ENCODE measurements at regions not wholly inside any gene's neighbourhood (a gene's known extent, or its start where the extent isn't known, plus 50 kb on each side); places are given as distances from the start of the nearest gene placed in this dataset.
"Not testable (repeated sequence)": the region's sequence is repeated elsewhere in the genome, so short reads cannot be mapped to it uniquely, and the experiment has no call there.

DNA sequence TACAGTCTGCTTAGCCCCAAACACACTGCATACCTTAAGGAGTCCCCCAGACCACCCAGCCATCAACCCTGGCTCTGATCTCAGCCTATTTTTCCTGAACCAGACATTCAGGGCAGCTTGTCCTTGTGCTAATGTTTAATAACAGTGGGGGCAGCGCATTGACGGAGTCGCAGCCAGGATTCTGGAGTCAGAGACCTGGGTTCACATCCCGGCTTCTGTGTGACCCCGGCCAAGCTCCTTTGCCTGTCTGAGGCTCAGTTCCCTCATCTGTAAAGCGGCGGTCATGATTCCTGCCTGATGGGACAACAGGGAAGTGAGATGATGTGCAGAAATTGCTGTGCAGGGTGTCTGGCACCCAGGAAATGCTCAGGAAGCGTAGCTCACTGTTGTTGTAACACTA is 63.1 kb downstream of the MATN1 start:
- TF ChIP-seq POLR2A (IDR thresholded peaks at IDR 0.05; ENCODE audit: low read depth) (no peak), POLR2AphosphoS5 (IDR thresholded peaks at IDR 0.05) (no peak), EP300 (IDR thresholded peaks at IDR 0.05) (no peak)
- TF ChIP-seq, protein P1, sequence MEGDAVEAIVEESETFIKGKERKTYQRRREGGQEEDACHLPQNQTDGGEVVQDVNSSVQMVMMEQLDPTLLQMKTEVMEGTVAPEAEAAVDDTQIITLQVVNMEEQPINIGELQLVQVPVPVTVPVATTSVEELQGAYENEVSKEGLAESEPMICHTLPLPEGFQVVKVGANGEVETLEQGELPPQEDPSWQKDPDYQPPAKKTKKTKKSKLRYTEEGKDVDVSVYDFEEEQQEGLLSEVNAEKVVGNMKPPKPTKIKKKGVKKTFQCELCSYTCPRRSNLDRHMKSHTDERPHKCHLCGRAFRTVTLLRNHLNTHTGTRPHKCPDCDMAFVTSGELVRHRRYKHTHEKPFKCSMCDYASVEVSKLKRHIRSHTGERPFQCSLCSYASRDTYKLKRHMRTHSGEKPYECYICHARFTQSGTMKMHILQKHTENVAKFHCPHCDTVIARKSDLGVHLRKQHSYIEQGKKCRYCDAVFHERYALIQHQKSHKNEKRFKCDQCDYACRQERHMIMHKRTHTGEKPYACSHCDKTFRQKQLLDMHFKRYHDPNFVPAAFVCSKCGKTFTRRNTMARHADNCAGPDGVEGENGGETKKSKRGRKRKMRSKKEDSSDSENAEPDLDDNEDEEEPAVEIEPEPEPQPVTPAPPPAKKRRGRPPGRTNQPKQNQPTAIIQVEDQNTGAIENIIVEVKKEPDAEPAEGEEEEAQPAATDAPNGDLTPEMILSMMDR (IDR thresholded peaks at IDR 0.05), result no peak
- DNase-seq (ENCODE audit: extremely low spot score), result no peak
- Histone ChIP-seq H3K27ac (replicated peaks in 1 of 4) (no peak overlapping the region), H3K36me3 (no peaks in the 10 kb centered on the region), H3K4me1 (no peaks in the 10 kb centered on the region), H3K4me3 (no peak overlapping the region), H3K27me3 (peaks cover 0 to 31% (median 3%) of the 10 kb centered on the region in 4 donors), H3K9me3 (no peaks in the 10 kb centered on the region)
- WGBS, result 77% methylated on average over 8 of the region's 8 CpGs
- intact Hi-C loops (cut with DNase I), result no loop called here

DNA sequence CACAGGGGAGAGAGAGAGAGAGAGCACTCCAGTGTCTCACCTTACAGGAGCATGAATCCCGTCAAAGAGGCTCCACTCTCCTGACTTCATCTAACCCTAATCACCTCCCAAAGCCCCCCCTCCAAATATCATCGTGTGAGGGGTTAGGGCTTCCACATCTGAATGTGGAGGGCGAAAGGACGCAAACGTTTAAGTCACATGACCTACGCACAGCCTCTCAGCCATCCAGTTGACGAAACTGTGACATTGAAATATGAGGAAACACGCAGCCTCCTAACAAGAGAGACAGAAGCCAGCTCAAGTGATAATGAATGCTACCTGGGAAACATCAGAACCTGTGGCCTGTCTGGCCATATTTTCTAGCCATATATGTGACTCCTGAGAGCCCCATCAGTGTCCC is 63.7 kb downstream of the MATN1 start:
- Histone ChIP-seq H3K27me3 (peaks cover 0 to 31% (median 3%) of the 10 kb centered on the region in 4 donors), H3K4me3 (no peak overlapping the region), H3K36me3 (no peaks in the 10 kb centered on the region), H3K9me3 (no peaks in the 10 kb centered on the region), H3K27ac (replicated peaks in 1 of 4) (no peak overlapping the region), H3K4me1 (no peaks in the 10 kb centered on the region)
- WGBS, result 74% methylated on average over 8 of the region's 8 CpGs
- intact Hi-C loops (cut with DNase I), result no loop called here
- no peak for DNase-seq (ENCODE audit: extremely low spot score)
- TF ChIP-seq, protein P1 (IDR thresholded peaks at IDR 0.05), result no peak
- TF ChIP-seq POLR2AphosphoS5 (IDR thresholded peaks at IDR 0.05), result no peak

DNA sequence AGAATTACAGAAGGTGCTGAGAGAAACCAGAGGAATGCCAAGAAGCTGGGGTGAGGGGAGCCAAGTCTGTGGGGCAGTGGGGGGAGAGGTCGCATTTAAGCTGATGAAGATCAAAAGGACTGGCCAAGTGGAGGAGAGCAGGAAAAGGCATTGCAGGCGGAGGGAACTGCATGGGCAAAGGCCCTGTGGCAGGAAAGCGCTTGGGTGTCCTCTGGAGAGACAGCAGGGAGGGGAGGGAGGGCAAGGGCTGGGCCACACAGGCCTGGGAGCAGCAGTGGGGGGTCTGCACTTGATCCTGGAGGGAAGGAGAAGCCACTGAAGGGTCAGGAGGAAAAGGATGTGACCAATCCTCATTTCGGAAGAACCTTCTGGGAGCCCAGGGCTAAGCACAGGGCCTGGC is 65.0 kb downstream of the MATN1 start:
- intact Hi-C loops (cut with DNase I), result not testable (repeated sequence)

DNA sequence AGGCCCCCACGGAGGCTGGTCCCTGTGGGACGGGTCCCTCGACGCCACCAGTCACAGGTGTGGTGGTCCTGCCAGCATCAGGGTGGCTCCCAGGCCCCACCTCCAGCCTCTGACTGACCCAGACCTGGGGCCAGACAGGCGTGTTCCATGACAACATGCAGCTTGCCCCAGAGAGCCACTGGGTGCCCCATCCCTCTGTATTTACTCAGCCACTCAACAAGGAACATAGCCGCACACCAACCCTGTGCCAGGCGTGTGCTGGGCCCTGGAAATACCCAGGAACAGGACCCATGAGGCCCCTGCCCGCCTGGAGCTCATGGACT is 65.4 kb downstream of the MATN1 start:
- H3K4me1 ChIP-seq, result no peaks in the 10 kb centered on the region
- no peak for DNase-seq (ENCODE audit: extremely low spot score)
- peaks cover 0 to 31% (median 3%) of the 10 kb centered on the region in 4 donors for H3K27me3 ChIP-seq
- intact Hi-C loops (cut with DNase I), result no loop called here
- H3K36me3 ChIP-seq, result no peaks in the 10 kb centered on the region
- TF ChIP-seq POLR2A (IDR thresholded peaks at IDR 0.05; ENCODE audit: low read depth), result no peak
- no peak for TF ChIP-seq POLR2AphosphoS5 (IDR thresholded peaks at IDR 0.05)
- TF ChIP-seq, protein P1 (IDR thresholded peaks at IDR 0.05), result no peak
- no peak for TF ChIP-seq EP300 (IDR thresholded peaks at IDR 0.05)
- H3K27ac ChIP-seq (replicated peaks in 1 of 4), result no peak overlapping the region
- 100% methylated on average over 3 of the region's 8 CpGs for WGBS
- H3K9me3 ChIP-seq, result no peaks in the 10 kb centered on the region
- H3K4me3 ChIP-seq, result no peak overlapping the region

More for the DNA sequence above, 65.0 kb downstream of the MATN1 start:
- 87% methylated on average over 4 of the region's 4 CpGs for WGBS
- H3K4me3 ChIP-seq; DNase-seq (ENCODE audit: extremely low spot score); H3K27ac ChIP-seq (replicated peaks in 1 of 4); H3K4me1 ChIP-seq; H3K36me3 ChIP-seq; H3K9me3 ChIP-seq: not testable (repeated sequence)
- H3K27me3 ChIP-seq, result peaks cover 0 to 31% (median 3%) of the 10 kb centered on the region in 4 donors

DNA sequence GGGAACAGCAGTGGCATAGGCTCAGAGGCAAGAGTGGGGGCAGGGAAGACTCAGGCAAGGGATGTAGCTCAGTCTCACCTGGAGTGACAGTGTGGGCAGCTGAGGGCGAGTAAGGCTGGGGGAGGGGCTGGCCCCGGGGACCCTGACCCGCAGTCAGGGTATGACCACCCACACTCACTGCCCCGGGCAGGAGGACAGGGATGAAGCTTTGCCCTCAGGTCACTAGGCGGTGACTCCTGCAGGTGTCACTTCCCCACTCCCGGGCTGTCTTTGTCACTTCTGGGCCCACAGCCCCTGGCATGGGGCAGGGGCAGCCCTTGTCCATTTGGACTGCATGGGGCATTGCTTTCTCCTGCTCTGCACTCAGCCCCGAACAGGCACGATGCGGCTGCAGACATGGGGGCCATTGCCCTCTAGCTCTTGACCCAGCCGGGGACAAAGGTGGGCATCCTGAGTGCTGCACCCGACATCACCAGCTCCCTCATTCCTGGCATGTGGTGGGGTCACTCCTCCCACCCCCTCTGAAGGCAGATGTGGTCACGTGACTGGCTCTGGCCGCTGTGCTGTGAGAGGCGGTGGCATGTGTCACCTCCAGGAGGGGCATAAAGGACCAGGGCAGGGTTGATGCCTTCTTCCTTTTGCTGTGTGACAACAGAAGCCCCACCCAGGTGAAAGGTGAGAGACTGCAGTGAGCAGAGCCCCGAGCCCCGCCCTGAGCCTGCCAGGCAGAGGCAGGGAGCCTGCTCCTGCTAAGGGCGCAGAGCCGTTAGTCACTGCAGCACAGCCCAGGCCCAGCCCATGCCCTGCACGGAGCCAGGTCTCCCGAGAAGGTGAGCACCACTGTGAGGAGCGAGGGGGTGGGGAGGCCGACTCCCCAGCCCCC is 66.0 kb downstream of the MATN1 start:
- Histone ChIP-seq H3K36me3 (no peaks in the 10 kb centered on the region), H3K27ac (replicated peaks in 1 of 4) (no peak overlapping the region), H3K4me1 (peaks cover 0 to 2% (median under 1%) of the 10 kb centered on the region in 4 donors), H3K9me3 (no peaks in the 10 kb centered on the region), H3K27me3 (peaks cover 0 to 35% (median 3%) of the 10 kb centered on the region in 4 donors), H3K4me3 (no peak overlapping the region)
- WGBS, result 68% methylated on average over 15 of the region's 22 CpGs
- intact Hi-C loops (cut with DNase I), result no loop called here
- no peak for TF ChIP-seq EP300 (IDR thresholded peaks at IDR 0.05)
- TF ChIP-seq POLR2A (IDR thresholded peaks at IDR 0.05; ENCODE audit: low read depth), result no peak
- TF ChIP-seq, protein P1 (IDR thresholded peaks at IDR 0.05), result no peak
- TF ChIP-seq POLR2AphosphoS5 (IDR thresholded peaks at IDR 0.05), result no peak
- no peak for DNase-seq (ENCODE audit: extremely low spot score)

All from esophagus muscularis mucosa (tissue), 4 donors.